ENCODE measurements at regions not wholly inside any gene's neighbourhood (a gene's known extent, or its start where the extent isn't known, plus 50 kb on each side); places are given as distances from the start of the nearest gene placed in this dataset.

DNA sequence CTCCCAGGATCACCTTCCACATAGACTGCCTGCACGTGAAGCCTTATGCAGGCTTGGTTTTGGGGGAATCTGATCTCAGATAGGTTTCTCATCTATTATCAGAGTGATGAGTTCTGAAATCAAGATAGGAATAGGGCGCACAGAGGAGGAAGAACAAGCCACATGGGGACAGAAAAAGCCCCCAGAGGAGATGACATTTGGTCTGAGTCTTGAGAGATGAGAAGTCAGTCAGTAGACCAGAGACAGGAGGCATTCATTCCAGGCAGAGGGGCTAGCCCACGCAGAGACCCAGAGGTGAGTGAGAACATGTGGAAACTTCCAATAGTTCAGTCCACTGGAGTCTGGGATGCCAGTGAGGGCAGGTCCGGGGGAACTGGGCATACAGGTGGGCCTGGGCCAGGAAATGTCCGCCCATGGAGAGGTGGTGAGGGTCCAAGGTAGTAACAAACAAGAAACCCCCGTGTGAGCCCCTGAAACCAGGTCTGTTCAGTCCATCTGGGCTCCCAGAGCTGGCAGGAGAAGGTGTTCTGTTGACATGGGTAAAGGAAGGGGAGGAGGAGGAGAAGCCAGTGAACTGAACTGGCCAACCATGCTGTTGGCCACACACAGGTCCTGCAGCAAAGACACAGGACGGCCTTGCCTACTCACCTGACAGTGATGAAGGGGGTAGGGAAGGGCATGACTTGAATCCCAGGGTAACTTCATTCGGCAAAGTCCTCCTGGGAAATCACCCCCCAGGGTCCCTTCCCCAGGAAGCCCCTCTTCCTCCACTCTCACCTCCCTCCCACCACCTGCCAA lies 69.3 kb upstream of the SMNDC1 start:
- DNase-seq (ENCODE audit: low read depth, low spot score): no peak

DNA sequence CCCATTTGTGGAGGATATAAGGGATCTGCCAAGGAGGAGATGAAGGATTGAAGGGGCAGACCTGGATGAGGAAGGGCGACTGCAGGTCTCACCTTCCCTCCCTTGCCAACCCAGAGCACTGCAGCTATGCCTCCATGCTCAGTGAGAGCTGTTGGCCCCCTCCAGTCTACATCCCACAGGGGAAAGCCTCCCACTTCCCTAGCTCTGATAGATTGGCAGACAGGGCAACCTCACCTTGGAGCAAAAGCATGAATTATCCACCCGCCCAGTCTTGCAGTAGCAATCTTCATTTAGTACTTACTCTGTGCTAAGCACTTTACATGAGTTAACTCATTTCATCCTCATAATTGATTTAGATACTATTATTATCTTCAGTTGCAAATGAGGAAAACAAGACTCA lies 70.4 kb upstream of the SMNDC1 start:
- DNase-seq (ENCODE audit: low read depth, low spot score): no peak

DNA sequence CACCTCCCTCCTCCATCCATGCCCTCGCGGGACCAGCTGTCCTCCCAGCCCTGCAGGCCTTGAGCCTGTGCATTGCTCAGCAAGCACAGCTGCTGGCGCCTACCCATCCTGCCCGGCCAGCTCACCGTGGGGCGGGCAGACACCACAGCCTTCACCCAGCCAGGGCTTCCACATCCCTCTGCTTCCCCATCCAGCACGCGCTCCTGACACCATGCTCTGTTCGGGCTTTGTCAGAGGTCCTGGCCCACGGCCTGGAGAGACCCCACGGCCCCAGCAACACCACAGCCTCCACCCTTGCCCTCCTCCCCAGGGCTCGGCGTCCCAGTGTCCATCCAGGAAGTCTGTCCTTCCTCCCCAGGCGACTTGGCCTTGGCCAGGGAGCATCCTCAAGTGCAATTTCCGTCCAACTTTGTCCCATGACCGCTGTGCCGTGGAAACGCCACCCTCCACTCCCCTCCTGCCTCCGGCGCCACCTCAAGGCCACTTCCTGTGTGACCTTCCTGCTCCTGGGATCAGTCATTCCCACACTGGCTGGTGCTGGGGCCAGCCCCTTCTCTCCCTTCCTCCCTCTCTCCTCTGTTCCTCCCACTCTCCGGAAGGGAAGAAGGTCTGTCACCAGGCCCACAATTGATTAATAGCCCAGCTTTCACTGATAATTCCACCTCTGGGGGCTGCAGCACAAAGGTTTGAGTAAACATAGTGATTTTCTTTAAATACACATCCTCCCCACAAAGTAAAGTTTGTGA lies 71.5 kb upstream of the SMNDC1 start:
- no peak for DNase-seq (ENCODE audit: low read depth, low spot score)

DNA sequence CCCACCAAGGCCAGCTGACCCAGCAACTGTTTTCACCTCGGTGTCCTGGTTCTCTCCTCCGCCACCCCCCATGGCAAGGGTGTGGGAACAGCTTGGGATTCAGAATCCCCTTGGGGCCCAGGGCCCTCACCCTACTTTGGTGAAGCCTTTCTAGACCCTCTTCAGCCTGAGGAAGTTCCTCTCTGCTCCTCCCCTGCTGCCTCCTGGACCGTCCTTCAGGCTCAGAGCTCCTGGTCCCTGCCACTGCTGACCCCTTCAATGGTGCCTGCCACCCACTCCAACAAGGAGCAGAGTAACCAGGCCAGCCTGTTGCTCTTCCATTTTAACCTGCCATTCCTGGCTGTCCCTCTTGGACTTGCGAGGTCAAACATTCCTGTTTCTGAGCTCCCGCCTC lies 72.0 kb upstream of the SMNDC1 start:
- no peak for DNase-seq (ENCODE audit: low read depth, low spot score)

DNA sequence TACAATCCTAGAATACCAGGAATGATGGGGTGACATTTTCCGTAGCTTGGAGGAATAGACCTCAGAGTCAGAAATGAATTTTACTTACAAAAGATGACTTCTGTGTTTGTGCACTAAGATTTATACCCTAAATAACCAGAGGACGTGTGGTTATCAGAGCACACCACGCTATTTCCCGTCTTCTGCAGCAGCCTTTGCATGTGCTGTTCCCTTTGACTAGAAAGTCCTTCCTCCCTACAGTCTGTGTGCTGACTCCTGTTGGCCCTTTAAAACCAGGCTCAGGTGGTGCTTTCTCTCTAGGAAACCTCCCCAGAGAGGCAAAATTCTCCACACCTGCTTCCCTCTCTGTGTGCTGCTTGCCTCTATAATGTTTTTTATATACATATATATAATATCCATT lies 73.3 kb upstream of the SMNDC1 start:
- no peak for DNase-seq (ENCODE audit: low read depth, low spot score)

DNA sequence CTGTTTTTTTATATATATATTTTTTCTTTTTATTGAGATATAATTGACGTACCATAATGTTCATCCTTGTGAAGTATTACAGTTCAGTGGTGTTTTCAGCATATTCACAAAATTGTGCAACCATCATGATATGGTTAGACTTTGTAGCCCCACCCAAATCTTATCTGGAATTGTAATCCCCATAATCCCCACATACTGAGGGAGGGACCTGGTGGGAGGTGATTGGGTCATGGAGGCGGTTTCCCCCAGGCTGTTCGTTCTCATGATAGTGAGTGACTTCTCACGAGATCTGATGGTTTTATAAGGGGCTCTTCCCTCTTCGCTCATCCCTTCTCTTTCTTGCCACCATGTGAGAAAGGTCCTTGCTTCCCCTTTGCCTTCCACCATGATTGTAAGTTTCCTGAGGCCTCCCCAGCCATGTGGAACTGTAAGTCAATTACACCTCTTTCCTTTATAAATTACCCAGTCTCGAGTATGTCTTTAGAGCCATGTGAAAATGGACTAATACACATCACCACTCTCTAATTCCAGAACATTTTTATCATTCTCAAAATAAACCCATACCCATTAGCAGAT lies 73.9 kb upstream of the SMNDC1 start:
- no peak for DNase-seq (ENCODE audit: low read depth, low spot score)

DNA sequence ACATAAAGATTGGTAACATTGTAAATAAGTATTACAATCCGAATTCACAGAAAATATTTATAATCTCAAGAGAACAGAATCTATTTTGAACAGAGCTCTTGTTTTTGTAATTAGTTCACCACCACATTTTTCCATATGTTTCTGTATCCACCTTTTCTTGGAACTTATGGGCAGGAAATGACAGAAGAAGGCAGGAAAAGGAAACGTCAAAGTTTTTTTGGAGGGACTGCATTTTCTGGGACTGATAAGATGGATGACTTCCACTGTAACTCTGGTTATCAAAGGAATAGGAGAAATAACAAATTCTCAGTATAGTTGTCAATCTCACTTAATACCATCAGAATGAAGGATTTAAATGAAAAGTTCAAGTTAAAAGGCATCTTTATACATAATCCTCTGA lies 75.1 kb upstream of the SMNDC1 start:
- DNase-seq (ENCODE audit: low read depth, low spot score): no peak

DNA sequence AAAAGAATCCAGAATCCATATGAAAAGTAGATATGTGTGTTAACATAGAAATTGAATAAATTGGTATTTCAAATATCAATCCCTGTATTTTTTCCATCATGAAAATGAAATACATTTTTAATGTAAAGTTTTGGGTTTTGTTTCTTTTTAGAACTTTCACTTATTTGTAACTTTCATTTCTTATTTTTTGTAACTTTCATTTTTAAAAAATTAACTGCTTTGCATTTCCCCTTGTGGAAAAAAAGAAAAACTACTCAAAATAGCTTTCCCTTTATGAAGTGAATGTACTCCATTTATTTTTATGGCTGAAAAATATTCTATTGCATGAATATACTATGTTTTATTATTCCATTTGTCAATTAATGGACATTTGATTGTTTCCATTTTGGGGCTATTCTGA lies 75.6 kb upstream of the SMNDC1 start:
- no peak for DNase-seq (ENCODE audit: low read depth, low spot score)

DNA sequence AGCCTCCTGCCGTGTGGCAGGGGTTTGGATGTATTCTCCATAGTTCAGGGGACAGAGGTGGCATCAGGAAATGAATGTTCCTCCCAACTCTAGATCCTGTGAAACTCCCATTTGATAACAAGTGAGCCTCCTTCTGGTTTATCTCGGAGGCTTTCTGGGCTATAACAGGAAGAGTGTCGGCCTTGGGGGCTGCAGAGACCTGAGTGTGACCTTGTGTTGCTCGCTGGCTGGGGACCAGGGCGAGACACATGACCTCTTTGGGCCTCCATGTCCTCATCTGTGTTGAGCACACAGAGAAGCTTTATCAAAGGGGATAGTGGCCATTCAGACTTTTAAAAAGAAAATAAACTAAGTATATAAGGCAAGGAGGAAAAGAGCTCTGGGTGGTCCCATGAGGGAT lies 78.0 kb upstream of the SMNDC1 start:
- DNase-seq (ENCODE audit: low read depth, low spot score): no peak

DNA sequence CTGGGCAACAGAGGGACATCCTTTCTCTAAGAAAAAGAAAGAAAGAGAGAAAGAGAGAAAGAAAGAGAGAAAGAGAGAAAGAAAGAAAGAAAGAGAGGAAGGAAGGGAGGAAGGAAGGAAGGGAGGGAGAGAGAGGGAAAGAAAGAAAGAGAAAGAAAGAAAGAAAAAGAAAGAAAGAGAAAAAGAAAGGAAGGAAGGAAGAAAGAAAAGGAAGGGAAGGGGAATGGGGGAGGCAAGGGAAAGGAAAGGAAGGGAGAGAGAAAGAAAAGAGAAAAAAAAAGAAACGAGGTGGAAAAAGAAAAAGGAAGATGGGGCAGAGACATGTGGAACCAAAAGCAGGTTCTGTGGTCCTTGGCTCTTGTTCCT lies 82.9 kb upstream of the SMNDC1 start:
- no peak for DNase-seq (ENCODE audit: low read depth, low spot score)

DNA sequence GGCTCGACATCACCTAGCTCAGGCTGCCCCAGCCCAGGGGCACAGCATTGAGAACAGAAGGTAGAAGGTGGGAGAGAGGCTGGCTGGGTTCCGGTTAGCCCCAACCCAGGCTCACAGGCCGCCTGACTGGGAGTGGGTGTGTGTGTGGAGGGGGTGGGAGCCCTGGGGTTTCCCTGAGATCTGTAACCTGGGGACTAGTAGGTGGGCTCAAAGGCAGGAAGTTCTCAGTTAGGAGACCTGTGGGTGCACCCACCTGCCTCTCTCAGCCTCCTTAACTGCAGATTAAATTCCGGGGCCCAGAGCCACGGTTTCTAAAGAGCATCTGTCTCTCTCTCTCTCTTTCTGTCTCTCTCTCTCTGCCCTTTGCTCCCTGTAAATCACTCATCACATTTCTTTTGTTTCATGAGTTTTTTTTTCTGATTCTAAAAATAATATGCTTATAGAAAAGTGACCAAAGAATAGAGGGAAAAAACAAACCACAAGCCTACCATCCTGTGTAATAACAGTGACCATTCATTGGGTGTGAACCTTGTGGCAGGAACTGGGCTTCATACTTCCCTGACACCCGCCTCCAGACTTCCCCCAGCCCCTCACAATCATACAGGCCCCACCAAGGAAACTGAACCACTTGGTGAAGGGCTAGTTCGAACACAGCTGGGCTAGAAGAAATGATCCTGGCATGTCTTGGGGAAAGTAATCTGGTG lies 83.4 kb upstream of the SMNDC1 start:
- DNase-seq (ENCODE audit: low read depth, low spot score): no peak

DNA sequence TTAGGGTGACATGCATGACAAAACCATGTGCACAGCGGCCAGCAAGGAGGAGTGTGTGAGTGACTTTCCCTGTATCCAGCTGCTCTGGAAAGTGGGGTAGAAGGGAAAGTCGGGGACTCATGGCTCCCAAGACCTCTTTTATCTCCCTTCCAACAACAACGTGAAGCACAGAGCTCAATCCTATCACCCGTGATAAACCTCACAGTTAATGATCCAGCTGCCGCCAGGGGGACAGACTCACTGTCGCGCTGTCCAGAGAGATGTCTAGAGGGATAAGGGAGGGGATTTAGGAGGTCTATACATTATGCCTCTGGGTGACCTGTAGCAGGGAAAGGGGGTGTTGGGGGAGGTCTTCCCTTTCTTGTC lies 84.0 kb upstream of the SMNDC1 start:
- no peak for DNase-seq (ENCODE audit: low read depth, low spot score)

DNA sequence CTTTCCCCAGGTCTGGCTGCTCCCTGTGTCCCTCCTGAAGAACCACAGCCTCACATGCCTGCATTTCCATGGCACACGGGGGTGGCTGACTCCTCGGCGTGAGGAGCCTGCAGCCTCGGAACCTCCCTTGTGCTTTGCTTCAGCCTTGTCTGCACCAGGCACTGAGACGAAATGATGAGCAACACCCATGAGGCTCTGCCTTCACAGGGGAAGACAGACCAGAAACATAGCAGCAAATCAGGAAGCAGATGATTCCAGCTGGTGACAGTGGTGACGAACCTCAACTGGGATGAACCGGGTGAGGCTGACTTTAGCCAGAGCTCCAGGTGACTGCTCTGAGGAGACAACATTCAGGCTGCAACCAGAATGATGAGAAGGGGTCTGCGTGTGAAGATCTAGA lies 84.5 kb upstream of the SMNDC1 start:
- no peak for DNase-seq (ENCODE audit: low read depth, low spot score)

DNA sequence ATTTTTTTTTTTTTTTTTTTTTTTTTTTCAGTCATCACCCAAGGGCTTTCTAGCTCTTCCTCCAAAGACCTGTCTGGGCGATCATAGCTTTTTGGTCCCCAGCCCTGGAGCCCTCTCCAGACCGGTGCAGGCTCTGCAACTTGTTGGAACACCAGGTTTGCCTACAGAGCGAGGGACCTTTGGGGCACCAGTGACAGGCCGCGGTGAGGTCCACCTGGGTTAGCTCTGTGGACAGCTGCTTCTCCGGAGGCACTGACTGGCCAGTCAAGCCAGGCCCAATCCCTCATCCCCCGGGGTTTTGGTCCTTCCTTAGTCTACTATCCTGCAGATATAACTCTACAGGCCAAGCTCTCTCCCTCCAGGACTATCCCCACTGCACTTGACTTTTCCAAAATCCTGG lies 86.8 kb upstream of the SMNDC1 start:
- DNase-seq (ENCODE audit: low read depth, low spot score): no peak

DNA sequence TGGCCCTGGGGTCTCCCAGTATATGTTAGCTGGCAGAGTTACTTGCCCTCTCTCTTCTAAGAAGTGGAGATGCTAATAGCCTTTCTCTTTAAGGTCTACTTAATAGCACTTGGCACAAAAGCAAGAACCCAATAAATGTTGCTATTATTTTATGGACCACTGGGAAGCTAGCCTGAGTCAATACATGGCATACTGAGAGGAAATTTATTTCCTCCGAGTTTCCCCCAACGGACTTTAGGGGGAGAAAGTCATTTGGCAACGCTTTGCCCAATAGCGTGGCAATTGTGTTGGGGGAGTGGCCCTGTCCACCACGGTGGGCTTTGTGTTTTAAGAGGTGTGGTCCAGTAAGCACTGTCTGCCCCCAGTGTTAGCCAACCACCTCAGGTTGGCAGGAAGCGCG lies 87.4 kb upstream of the SMNDC1 start:
- no peak for DNase-seq (ENCODE audit: low read depth, low spot score)

DNA sequence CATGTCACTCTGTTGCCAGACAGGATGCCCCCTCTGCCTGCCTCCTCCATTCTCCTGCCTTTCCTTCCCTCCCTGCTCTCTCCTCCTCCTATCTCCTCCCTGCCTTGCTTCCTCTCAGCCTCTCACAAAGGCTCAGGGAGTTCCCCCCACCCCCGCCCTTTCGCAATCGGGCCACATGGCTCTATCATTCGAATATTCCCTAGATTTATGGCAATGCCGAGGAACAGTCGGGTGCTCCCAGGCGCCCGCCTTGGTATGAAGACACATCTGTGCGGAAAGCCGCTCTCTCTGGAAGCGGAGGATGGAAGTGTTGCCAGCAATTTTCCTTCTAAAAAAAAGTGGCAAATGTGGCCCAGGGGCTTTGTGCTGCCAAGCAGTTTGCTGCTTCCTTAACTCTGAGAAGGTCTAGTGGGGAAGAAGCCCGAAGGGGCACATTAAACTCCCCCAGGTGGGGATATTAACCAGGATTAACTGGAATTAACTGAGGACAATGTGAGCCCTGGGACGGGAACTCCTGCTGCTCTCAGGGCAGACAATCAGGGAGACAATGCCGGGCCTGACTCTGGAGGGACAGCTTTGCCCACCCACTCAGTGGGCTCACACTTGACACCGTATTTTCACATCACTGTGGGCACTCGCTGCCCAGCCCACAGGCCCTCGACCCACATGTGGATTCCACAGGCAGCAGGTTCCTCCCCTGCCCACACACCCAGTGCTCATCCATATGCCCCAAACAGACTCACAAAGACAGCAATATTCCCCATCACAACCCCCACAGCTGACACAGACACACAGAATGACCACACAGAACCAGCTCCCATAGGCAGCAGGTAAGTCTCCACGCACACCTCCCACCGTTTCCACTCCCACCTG lies 88.4 kb upstream of the SMNDC1 start:
- DNase-seq (ENCODE audit: low read depth, low spot score): no peak

DNA sequence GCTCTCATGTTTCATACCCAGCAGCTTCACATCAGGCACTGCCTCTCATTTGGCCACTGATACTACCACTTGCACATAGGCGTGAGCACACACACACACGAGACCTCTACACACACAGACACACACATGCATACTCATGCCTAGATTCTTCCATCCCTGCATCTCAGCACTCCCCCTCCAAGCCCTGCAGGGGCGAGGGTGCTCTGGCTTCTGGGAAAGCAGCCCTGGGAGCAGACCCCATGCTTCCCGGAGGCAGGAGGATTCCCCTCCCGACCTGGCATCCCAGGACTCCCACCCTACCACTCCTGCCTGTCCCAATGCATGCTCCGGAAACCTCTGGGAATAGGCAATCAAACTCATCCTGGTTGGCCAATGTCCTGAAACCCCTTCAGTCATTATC lies 89.1 kb upstream of the SMNDC1 start:
- DNase-seq (ENCODE audit: low read depth, low spot score): no peak

DNA sequence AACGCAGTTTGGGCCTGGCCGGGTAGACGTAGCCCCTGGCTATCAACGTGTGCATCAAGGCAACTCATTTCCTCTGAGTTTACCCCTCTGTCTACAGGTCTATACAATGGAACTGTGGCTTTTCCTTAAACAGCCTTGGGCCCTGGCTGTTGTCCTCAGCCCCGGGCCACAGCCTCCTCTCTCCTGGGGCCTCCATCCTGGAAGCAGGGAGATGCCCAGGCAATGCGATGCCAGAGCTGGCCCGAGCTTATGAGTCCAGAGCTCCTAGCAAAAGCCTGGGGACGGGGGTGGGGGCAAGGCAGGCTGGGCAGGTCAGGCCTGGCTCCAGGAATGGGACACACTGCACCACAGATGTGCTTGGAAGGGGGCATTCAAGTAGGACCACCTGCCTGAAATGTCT lies 89.6 kb upstream of the SMNDC1 start:
- DNase-seq (ENCODE audit: low read depth, low spot score): no peak

DNA sequence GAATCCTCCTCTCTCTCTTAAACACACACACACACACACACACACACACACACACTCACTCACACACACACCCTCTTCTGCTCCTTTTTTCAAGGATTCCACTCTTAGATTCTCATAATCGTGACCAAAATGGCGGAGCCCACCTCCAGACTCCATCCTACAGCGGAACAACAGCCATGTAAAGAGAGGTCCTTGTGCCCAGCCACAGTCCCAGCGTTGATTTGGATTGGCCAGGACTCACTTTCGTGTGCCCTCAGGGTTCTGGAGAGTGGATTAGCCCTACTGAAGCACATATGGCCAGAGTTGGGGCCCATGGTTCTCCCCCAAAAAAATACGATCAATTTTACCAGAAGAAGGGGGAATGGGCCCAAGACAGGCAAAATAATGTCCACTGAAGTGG lies 90.2 kb upstream of the SMNDC1 start:
- no peak for DNase-seq (ENCODE audit: low read depth, low spot score)

DNA sequence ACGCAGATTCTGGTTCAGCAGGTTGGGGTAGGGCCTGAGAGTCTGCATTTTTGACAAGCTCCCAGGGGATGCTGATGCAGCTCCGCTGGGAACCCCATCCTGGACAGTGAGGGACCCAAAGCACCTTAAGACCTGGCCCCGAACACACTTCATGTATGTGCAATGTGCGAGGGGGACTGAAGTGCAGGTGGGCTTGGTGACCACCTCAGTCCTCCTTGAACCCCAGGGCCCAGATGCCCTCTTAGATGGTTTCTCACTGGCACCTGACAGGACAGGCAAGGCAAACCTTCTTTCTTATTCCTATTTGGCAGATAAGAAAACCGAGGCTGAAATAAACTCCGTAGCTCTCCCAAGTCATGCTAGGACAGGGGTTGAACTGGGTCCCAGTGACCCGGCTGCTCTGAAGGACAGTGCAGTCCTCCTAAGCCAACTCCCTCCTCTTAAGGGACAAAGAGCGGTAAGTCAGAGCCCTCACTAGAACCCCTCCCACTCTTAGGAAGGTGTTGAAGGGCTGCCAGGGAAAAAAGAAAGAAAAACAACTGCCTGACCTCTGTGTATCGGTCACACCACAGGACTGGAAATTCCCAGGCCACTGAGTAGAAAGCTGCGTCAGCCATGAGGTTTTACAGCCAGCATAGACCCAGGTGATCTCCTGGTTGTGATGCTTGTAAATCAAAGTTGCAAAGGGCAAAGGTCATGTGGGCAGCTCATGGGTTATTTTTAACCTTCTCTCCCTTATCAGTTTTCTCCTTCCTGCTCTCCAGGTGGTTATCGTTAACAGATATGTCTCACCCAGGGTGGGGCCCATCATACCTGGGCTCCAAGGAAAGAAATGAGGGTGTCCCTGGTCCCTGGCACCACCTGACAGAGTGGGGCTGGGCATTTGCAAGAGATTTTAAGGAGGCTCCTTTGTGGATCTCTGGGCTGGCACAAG lies 90.9 kb upstream of the SMNDC1 start:
- no peak for DNase-seq (ENCODE audit: low read depth, low spot score)

DNA sequence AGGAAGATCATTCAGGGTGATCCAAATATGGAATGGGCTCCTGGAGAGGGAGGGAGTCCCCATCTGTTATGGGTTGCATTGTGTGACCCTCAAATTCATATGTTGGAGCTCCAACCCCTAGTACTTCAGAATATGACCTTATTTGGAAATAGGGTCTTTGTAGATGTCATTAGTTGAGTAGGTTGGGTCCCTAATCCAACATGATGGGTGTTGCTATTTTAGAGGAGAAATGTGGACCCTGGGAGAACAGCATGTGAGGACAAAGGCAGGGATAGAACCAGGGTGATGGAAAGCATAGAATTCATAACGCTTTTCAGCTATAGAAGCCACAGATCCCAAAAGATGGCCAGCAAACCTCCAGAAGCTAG lies 91.5 kb upstream of the SMNDC1 start:
- no peak for DNase-seq (ENCODE audit: low read depth, low spot score)
